ENCODE measurements at regions not wholly inside any gene's neighbourhood (a gene's known extent, or its start where the extent isn't known, plus 50 kb on each side); places are given as distances from the start of the nearest gene placed in this dataset.
A peak's percentile ranks its signal among the peaks of the same experiment; 100 is the strongest.

DNA sequence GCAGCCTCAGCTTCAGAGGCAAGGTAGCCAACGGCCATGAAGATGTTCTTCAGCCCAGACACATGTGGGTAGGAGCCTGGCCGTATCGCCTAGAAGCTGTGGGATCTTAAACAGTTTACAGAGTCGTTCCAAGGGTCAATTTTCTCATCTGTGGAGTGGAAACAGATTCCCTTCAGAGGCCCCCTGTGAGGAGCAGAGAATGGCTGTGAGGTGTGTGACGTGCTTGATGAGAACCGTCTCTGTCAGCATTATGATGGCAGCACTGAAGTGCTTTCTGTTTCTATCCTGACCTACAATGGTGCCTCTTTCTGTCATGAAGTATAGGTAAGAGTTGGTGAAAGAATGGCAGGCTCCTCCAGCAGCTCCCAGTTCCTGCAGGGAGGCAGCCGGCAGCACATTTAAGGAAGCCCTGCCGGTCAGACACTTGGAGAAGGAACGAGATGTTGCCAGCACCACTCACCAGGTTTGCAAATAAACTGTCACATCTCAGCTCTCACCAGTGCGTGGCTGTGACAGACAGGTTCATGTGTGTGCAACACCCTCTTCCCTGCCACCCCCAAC lies 277.3 kb downstream of the FOXO1 start:
- ATAC-seq (peak in 2 of 4 donors; percentile 19 to 47), DNase-seq (no peak), FAIRE-seq (no peak)
- Histone ChIP-seq H3K36me3 (no peaks in the 10 kb centered on the region), H3K4me3 (no peak overlapping the region), H3K27me3 (no peaks in the 10 kb centered on the region), H3K27ac (no peak overlapping the region), H3K4me1 (no peaks in the 10 kb centered on the region), H3K9me3 (no peaks in the 10 kb centered on the region)
- 71 to 73% methylated on average over 10 of the region's 10 CpGs for WGBS, 2 donors
- TF ChIP-seq, protein P1, sequence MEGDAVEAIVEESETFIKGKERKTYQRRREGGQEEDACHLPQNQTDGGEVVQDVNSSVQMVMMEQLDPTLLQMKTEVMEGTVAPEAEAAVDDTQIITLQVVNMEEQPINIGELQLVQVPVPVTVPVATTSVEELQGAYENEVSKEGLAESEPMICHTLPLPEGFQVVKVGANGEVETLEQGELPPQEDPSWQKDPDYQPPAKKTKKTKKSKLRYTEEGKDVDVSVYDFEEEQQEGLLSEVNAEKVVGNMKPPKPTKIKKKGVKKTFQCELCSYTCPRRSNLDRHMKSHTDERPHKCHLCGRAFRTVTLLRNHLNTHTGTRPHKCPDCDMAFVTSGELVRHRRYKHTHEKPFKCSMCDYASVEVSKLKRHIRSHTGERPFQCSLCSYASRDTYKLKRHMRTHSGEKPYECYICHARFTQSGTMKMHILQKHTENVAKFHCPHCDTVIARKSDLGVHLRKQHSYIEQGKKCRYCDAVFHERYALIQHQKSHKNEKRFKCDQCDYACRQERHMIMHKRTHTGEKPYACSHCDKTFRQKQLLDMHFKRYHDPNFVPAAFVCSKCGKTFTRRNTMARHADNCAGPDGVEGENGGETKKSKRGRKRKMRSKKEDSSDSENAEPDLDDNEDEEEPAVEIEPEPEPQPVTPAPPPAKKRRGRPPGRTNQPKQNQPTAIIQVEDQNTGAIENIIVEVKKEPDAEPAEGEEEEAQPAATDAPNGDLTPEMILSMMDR (IDR thresholded peaks at IDR 0.05), result no peak
- intact Hi-C loops (cut with DNase I), result no loop called here

DNA sequence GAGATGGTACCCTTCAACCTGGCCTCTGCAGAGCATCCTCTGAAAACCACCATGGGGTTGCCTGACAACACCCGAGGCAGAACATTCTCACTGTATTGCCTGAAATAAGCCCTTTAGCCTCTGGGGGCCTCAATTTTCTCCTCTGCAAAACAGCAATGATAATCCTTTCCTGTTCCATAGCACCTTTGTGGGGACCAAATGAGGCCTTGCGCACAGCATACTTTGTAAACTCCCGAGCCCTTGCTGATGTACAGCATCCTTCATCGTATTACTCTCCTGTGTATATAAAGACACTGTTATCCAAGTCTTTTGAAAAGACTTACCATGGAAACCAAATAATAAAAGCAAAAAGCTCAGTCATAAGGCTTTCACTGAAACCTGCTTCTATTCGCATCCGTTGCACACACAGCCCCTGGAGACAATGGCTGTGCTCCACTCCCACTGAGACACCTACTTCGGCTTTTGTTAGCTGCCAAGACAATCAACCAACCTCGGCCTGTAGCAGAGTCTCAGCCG lies 276.0 kb downstream of the FOXO1 start:
- 92 to 93% methylated on average over 9 of the region's 9 CpGs for WGBS, 2 donors
- TF ChIP-seq, protein P1 (IDR thresholded peaks at IDR 0.05), result no peak
- no peak overlapping the region for H3K27ac ChIP-seq
- no peak overlapping the region for H3K4me3 ChIP-seq
- ATAC-seq, result no peak
- intact Hi-C loops (cut with DNase I), result no loop called here
- no peaks in the 10 kb centered on the region for H3K4me1 ChIP-seq
- H3K27me3 ChIP-seq, result no peaks in the 10 kb centered on the region
- H3K9me3 ChIP-seq, result no peaks in the 10 kb centered on the region
- no peaks in the 10 kb centered on the region for H3K36me3 ChIP-seq
- FAIRE-seq, result no peak
- no peak for DNase-seq

DNA sequence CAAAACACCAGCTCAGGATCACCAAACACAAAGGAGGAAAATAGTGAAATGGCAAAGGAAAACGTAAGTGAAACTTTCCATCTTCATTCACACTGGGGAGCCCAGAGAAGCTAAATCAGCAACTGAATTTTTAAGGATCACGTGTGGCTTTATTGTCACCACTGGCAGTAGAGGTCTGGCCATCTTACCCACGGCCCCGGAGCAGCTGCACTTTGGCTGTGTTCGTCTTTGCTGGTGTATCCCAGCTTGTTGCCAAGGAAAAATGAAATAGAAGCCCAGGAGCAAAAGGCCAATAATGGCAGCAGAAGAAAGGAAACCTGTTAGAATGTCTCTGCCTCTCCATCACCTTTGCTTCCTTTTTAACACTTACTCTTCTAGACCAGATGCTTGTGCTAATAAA lies 274.7 kb downstream of the FOXO1 start:
- intact Hi-C loops (cut with DNase I), result no loop called here
- H3K27me3 ChIP-seq, result no peaks in the 10 kb centered on the region
- DNase-seq (no peak), FAIRE-seq (no peak), ATAC-seq (no peak)
- H3K4me3 ChIP-seq, result no peak overlapping the region
- 85 to 89% methylated on average over 5 of the region's 5 CpGs for WGBS, 2 donors
- no peaks in the 10 kb centered on the region for H3K4me1 ChIP-seq
- no peak overlapping the region for H3K27ac ChIP-seq
- no peaks in the 10 kb centered on the region for H3K36me3 ChIP-seq
- H3K9me3 ChIP-seq, result no peaks in the 10 kb centered on the region
- TF ChIP-seq, protein P1 (IDR thresholded peaks at IDR 0.05), result no peak

DNA sequence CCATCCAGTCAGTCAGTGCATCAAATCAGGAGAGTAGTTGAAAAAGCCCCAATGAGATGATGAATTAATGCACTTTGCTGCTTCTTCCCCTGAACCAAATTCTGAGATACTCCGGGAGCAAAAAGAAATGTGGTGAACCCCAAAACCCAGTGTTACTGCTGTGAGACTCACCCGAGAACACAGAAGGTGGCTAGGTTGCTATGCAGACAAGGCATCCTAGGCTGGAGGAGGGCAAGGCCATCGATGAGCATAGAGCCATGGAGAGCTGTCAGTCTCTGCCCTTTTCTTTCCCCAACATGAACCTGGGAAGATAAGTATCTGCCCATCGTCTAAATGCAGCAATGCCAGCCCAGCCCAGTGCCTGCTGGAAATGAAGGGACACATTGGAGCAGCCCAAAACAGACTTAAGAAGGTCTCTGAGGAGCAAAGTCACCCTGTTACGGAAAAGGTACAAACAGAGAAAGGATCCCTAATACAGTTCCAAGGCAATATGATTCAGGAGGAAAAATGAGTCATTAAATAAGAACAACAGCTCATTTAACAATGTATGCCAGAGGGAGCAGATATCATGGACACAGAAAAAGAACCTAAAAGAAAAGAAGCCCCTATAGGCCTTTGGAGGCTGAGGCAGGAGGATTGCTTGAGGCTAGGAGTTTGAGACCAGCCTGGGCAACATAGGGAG lies 272.0 kb downstream of the FOXO1 start:
- Histone ChIP-seq H3K4me3 (no peak overlapping the region), H3K36me3 (no peaks in the 10 kb centered on the region), H3K9me3 (no peaks in the 10 kb centered on the region), H3K4me1 (no peaks in the 10 kb centered on the region), H3K27ac (no peak overlapping the region), H3K27me3 (no peaks in the 10 kb centered on the region)
- DNase-seq (no peak), ATAC-seq (no peak), FAIRE-seq (no peak)
- intact Hi-C loops (cut with DNase I), result no loop called here
- WGBS, 2 donors, result 91 to 97% methylated on average over 5 of the region's 5 CpGs
- TF ChIP-seq, protein P1 (IDR thresholded peaks at IDR 0.05), result no peak

DNA sequence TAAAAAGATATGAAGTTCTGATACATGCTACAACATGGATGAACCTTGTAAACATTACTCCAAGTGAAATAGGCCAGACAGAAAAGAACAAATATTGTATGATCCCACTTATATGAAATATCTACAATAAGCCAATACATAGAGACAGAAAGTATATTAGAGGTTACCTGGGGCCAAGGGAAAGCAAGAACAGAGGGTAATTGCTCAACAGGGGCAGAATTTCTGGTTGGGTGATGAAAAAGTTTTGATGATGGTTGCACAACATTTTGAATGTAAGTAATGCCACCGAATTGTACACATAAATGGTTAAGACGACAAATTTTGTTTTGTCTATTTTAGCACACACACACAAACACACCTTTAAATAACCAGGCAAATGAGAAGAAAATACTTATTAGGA lies 268.4 kb downstream of the FOXO1 start:
- H3K27ac ChIP-seq, result no peak overlapping the region
- intact Hi-C loops (cut with DNase I), result no loop called here
- WGBS, 2 donors, result 91 to 93% methylated on average over 2 of the region's 2 CpGs
- H3K9me3 ChIP-seq, result no peaks in the 10 kb centered on the region
- no peak for FAIRE-seq
- H3K4me1 ChIP-seq, result peaks cover 5 to 11% (median 8%) of the 10 kb centered on the region in 3 donors
- no peak for ATAC-seq
- no peaks in the 10 kb centered on the region for H3K36me3 ChIP-seq
- no peak overlapping the region for H3K4me3 ChIP-seq
- TF ChIP-seq, protein P1 (IDR thresholded peaks at IDR 0.05), result no peak
- DNase-seq, result no peak
- no peaks in the 10 kb centered on the region for H3K27me3 ChIP-seq

Measured in pancreas (tissue), 10 donors.